ENCODE measurements at regions not wholly inside any gene's neighbourhood (a gene's known extent, or its start where the extent isn't known, plus 50 kb on each side); places are given as distances from the start of the nearest gene placed in this dataset.

GRCh38 chr22:47276991-47277390 lies 514.5 kb downstream of the TBC1D22A start:
- Histone ChIP-seq H3K4me3 (ENCODE audit: low read length in 2 of 2) (no peak overlapping the region), H3K27me3 (ENCODE audit: control insufficient read depth in 2 of 2, insufficient read depth in 2 of 2, low read length in 2 of 2) (peaks cover 0 to 2% of the 10 kb centered on the region in 2 donors), H3K4me1 (ENCODE audit: control insufficient read depth in 2 of 2, insufficient read depth in 2 of 2, low read length in 2 of 2) (no peaks in the 10 kb centered on the region), H3K9ac (ENCODE audit: low read depth in 1 of 2, low read length in 2 of 2) (no peak overlapping the region), H3K9me3 (ENCODE audit: control insufficient read depth in 2 of 2, low read length in 2 of 2) (no peaks in the 10 kb centered on the region), H3K27ac (ENCODE audit: low read depth in 2 of 2, low read length in 2 of 2) (no peak overlapping the region), H3K36me3 (ENCODE audit: control insufficient read depth in 2 of 2, insufficient read depth in 2 of 2, low read length in 2 of 2) (no peaks in the 10 kb centered on the region)

- no peak overlapping the region for H3K27ac ChIP-seq (ENCODE audit: low read depth in 2 of 2, low read length in 2 of 2)
- peaks cover 0 to 2% of the 10 kb centered on the region in 2 donors for H3K27me3 ChIP-seq (ENCODE audit: control insufficient read depth in 2 of 2, insufficient read depth in 2 of 2, low read length in 2 of 2)
Observed at GRCh38 chr22:47276450-47276820, 514.0 kb downstream of the TBC1D22A start.

GRCh38 chr22:47275605-47276449 lies 513.4 kb downstream of the TBC1D22A start:
- H3K9me3 ChIP-seq (ENCODE audit: control insufficient read depth in 2 of 2, low read length in 2 of 2): no peaks in the 10 kb centered on the region
- no peaks in the 10 kb centered on the region for H3K36me3 ChIP-seq (ENCODE audit: control insufficient read depth in 2 of 2, insufficient read depth in 2 of 2, low read length in 2 of 2)
- H3K27me3 ChIP-seq (ENCODE audit: control insufficient read depth in 2 of 2, insufficient read depth in 2 of 2, low read length in 2 of 2): peaks cover 0 to 2% of the 10 kb centered on the region in 2 donors
- no peak overlapping the region for H3K4me3 ChIP-seq (ENCODE audit: low read length in 2 of 2)
- H3K9ac ChIP-seq (ENCODE audit: low read depth in 1 of 2, low read length in 2 of 2): no peak overlapping the region
- no peaks in the 10 kb centered on the region for H3K4me1 ChIP-seq (ENCODE audit: control insufficient read depth in 2 of 2, insufficient read depth in 2 of 2, low read length in 2 of 2)
- H3K27ac ChIP-seq (ENCODE audit: low read depth in 2 of 2, low read length in 2 of 2): no peak overlapping the region

More at GRCh38 chr22:47276450-47276820, 514.0 kb downstream of the TBC1D22A start:
- Histone ChIP-seq H3K4me3 (ENCODE audit: low read length in 2 of 2) (no peak overlapping the region), H3K4me1 (ENCODE audit: control insufficient read depth in 2 of 2, insufficient read depth in 2 of 2, low read length in 2 of 2) (no peaks in the 10 kb centered on the region), H3K36me3 (ENCODE audit: control insufficient read depth in 2 of 2, insufficient read depth in 2 of 2, low read length in 2 of 2) (no peaks in the 10 kb centered on the region), H3K9ac (ENCODE audit: low read depth in 1 of 2, low read length in 2 of 2) (no peak overlapping the region), H3K9me3 (ENCODE audit: control insufficient read depth in 2 of 2, low read length in 2 of 2) (no peaks in the 10 kb centered on the region)

GRCh38 chr22:47274196-47274595 lies 511.7 kb downstream of the TBC1D22A start:
- Histone ChIP-seq H3K27me3 (ENCODE audit: control insufficient read depth in 2 of 2, insufficient read depth in 2 of 2, low read length in 2 of 2) (peaks cover 0 to 2% of the 10 kb centered on the region in 2 donors), H3K27ac (ENCODE audit: low read depth in 2 of 2, low read length in 2 of 2) (no peak overlapping the region), H3K36me3 (ENCODE audit: control insufficient read depth in 2 of 2, insufficient read depth in 2 of 2, low read length in 2 of 2) (no peaks in the 10 kb centered on the region), H3K4me3 (ENCODE audit: low read length in 2 of 2) (no peak overlapping the region), H3K9me3 (ENCODE audit: control insufficient read depth in 2 of 2, low read length in 2 of 2) (no peaks in the 10 kb centered on the region), H3K4me1 (ENCODE audit: control insufficient read depth in 2 of 2, insufficient read depth in 2 of 2, low read length in 2 of 2) (no peaks in the 10 kb centered on the region), H3K9ac (ENCODE audit: low read depth in 1 of 2, low read length in 2 of 2) (no peak overlapping the region)

GRCh38 chr22:47270463-47271135 lies 508.1 kb downstream of the TBC1D22A start:
- Histone ChIP-seq H3K9ac (ENCODE audit: low read depth in 1 of 2, low read length in 2 of 2) (no peak overlapping the region), H3K27me3 (ENCODE audit: control insufficient read depth in 2 of 2, insufficient read depth in 2 of 2, low read length in 2 of 2) (peaks cover under 1 to 5% of the 10 kb centered on the region in 2 donors), H3K36me3 (ENCODE audit: control insufficient read depth in 2 of 2, insufficient read depth in 2 of 2, low read length in 2 of 2) (no peaks in the 10 kb centered on the region), H3K27ac (ENCODE audit: low read depth in 2 of 2, low read length in 2 of 2) (no peak overlapping the region), H3K4me1 (ENCODE audit: control insufficient read depth in 2 of 2, insufficient read depth in 2 of 2, low read length in 2 of 2) (no peaks in the 10 kb centered on the region), H3K9me3 (ENCODE audit: control insufficient read depth in 2 of 2, low read length in 2 of 2) (no peaks in the 10 kb centered on the region), H3K4me3 (ENCODE audit: low read length in 2 of 2) (no peak overlapping the region)

- Histone ChIP-seq H3K27ac (ENCODE audit: low read depth in 2 of 2, low read length in 2 of 2) (no peak overlapping the region), H3K36me3 (ENCODE audit: control insufficient read depth in 2 of 2, insufficient read depth in 2 of 2, low read length in 2 of 2) (no peaks in the 10 kb centered on the region), H3K4me3 (ENCODE audit: low read length in 2 of 2) (no peak overlapping the region), H3K27me3 (ENCODE audit: control insufficient read depth in 2 of 2, insufficient read depth in 2 of 2, low read length in 2 of 2) (peaks cover 0 to 5% of the 10 kb centered on the region in 2 donors), H3K9me3 (ENCODE audit: control insufficient read depth in 2 of 2, low read length in 2 of 2) (no peaks in the 10 kb centered on the region), H3K4me1 (ENCODE audit: control insufficient read depth in 2 of 2, insufficient read depth in 2 of 2, low read length in 2 of 2) (no peaks in the 10 kb centered on the region), H3K9ac (ENCODE audit: low read depth in 1 of 2, low read length in 2 of 2) (no peak overlapping the region)
Observed at GRCh38 chr22:47269516-47270088, 507.2 kb downstream of the TBC1D22A start.

GRCh38 chr22:47267513-47268282 lies 505.2 kb downstream of the TBC1D22A start:
- H3K36me3 ChIP-seq (ENCODE audit: control insufficient read depth in 2 of 2, insufficient read depth in 2 of 2, low read length in 2 of 2): no peaks in the 10 kb centered on the region
- peaks cover 0 to 2% of the 10 kb centered on the region in 2 donors for H3K9me3 ChIP-seq (ENCODE audit: control insufficient read depth in 2 of 2, low read length in 2 of 2)
- H3K9ac ChIP-seq (ENCODE audit: low read depth in 1 of 2, low read length in 2 of 2): no peak overlapping the region
- no peak overlapping the region for H3K4me3 ChIP-seq (ENCODE audit: low read length in 2 of 2)
- no peaks in the 10 kb centered on the region for H3K4me1 ChIP-seq (ENCODE audit: control insufficient read depth in 2 of 2, insufficient read depth in 2 of 2, low read length in 2 of 2)
- no peak overlapping the region for H3K27ac ChIP-seq (ENCODE audit: low read depth in 2 of 2, low read length in 2 of 2)
- H3K27me3 ChIP-seq (ENCODE audit: control insufficient read depth in 2 of 2, insufficient read depth in 2 of 2, low read length in 2 of 2): peaks cover 0 to 5% of the 10 kb centered on the region in 2 donors

GRCh38 chr22:47266329-47266728 lies 503.9 kb downstream of the TBC1D22A start:
- Histone ChIP-seq H3K4me3 (ENCODE audit: low read length in 2 of 2) (no peak overlapping the region), H3K9ac (ENCODE audit: low read depth in 1 of 2, low read length in 2 of 2) (no peak overlapping the region), H3K9me3 (ENCODE audit: control insufficient read depth in 2 of 2, low read length in 2 of 2) (peaks cover 0 to 2% of the 10 kb centered on the region in 2 donors), H3K27ac (ENCODE audit: low read depth in 2 of 2, low read length in 2 of 2) (no peak overlapping the region), H3K36me3 (ENCODE audit: control insufficient read depth in 2 of 2, insufficient read depth in 2 of 2, low read length in 2 of 2) (no peaks in the 10 kb centered on the region), H3K4me1 (ENCODE audit: control insufficient read depth in 2 of 2, insufficient read depth in 2 of 2, low read length in 2 of 2) (no peaks in the 10 kb centered on the region), H3K27me3 (ENCODE audit: control insufficient read depth in 2 of 2, insufficient read depth in 2 of 2, low read length in 2 of 2) (peaks cover 0 to 5% of the 10 kb centered on the region in 2 donors)

- no peak overlapping the region for H3K27ac ChIP-seq (ENCODE audit: low read depth in 2 of 2, low read length in 2 of 2)
- H3K9ac ChIP-seq (ENCODE audit: low read depth in 1 of 2, low read length in 2 of 2): no peak overlapping the region
- H3K27me3 ChIP-seq (ENCODE audit: control insufficient read depth in 2 of 2, insufficient read depth in 2 of 2, low read length in 2 of 2): no peaks in the 10 kb centered on the region
- H3K36me3 ChIP-seq (ENCODE audit: control insufficient read depth in 2 of 2, insufficient read depth in 2 of 2, low read length in 2 of 2): no peaks in the 10 kb centered on the region
- H3K4me1 ChIP-seq (ENCODE audit: control insufficient read depth in 2 of 2, insufficient read depth in 2 of 2, low read length in 2 of 2): no peaks in the 10 kb centered on the region
- peaks cover 0 to 2% of the 10 kb centered on the region in 2 donors for H3K9me3 ChIP-seq (ENCODE audit: control insufficient read depth in 2 of 2, low read length in 2 of 2)
- H3K4me3 ChIP-seq (ENCODE audit: low read length in 2 of 2): no peak overlapping the region
Observed at GRCh38 chr22:47260551-47260950, 498.1 kb downstream of the TBC1D22A start.
